C1 segment of cervical spinal cord (tissue), 14 donors: ENCODE measurements at regions not wholly inside any gene's neighbourhood (a gene's known extent, or its start where the extent isn't known, plus 50 kb on each side); places are given as distances from the start of the nearest gene placed in this dataset.
A peak's percentile ranks its signal among the peaks of the same experiment; 100 is the strongest.

ENCODE experiments used
- DNase-seq, 14 donors: peaks; one replicate each; lab custom pipeline; 2025; lab: John Stamatoyannopoulos, UW

- DNase-seq, result no peak
Observed at GRCh38 chr4:138085736-138086305, 156.3 kb downstream of the SLC7A11 start.

GRCh38 chr4:138078751-138079520, 163.2 kb downstream of the SLC7A11 start:
- DNase-seq, result no peak

GRCh38 chr4:138078253-138078652, 163.9 kb downstream of the SLC7A11 start:
- DNase-seq, result no peak

DNA sequence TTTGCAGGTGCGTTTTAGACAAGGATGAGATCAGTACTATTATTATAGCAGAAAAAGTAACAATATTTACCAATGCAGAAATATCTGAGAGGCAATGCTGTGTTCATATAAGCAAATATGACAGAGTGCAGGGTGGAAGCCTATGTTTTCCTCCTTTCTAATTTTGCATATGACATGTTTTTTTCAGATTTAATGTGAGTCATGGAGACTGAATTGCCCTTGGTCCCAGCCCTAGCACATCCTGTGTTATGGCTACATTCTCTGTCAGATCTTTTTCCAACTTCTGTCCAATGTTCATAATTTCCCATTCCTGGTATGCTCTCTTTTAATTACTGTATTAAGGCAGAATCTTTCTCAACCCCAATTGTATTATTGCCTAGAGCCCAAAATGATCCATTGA, 165.6 kb downstream of the SLC7A11 start:
- no peak for DNase-seq

GRCh38 chr4:138070816-138071215, 171.3 kb downstream of the SLC7A11 start:
- DNase-seq, result no peak

GRCh38 chr4:138063581-138063980, 178.6 kb downstream of the SLC7A11 start:
- no peak for DNase-seq

DNA sequence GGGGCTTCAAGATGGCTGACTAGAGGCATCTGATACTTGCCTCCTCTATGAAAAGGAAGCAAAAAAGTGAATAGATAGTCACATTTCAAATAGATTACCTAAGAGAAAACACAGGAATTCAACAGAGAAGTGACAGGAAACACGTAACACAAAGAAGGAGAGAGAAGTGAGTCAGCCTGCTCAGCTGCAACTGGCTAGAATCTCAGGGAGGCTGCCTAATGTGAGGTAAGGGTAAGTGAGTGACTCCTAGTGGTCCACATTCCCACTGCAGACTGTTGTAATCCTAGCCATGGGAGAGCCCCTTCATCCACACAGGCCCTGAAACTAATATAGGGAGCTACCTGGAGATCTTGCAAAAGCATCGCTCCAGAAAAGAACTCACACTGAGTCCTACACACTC, 179.2 kb downstream of the SLC7A11 start:
- DNase-seq, result no peak

DNA sequence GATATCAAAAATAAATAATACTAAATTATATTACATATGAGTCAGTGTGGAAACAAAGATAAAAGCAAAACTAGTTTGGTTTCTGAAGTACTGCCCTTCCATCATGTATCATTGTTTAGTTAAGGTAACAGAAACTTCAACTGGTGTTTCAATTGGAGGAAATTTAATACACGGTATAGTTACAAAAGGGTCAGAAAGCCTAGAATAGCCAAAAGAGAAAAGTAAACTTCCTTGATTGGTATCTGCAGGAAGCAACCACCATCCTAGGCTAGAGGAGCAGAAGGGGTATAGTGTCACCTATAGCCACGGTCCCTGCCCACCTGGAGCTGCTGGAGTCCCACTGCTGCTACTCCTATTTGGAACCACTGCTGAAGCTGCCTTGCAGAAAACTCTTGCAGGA, 185.6 kb downstream of the SLC7A11 start:
- DNase-seq, result no peak

DNA sequence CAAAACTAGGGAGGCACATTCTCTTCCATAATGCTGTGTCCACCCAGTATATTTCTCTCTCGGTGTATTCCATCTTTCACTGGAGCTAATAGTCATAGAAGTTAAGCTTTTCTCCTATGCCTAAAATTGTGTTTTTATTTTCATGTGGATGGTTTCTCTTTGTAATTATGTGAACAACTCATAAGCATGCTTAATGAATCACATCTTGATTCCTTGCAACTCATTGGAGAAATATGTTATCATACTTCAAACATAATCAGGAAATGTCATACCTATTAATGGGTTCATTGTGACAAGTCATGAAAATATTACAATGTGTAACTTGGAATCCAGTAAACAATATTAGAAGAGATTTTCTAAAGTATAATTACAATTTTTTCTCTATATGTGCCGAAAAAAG, 186.3 kb downstream of the SLC7A11 start:
- no peak for DNase-seq

DNA sequence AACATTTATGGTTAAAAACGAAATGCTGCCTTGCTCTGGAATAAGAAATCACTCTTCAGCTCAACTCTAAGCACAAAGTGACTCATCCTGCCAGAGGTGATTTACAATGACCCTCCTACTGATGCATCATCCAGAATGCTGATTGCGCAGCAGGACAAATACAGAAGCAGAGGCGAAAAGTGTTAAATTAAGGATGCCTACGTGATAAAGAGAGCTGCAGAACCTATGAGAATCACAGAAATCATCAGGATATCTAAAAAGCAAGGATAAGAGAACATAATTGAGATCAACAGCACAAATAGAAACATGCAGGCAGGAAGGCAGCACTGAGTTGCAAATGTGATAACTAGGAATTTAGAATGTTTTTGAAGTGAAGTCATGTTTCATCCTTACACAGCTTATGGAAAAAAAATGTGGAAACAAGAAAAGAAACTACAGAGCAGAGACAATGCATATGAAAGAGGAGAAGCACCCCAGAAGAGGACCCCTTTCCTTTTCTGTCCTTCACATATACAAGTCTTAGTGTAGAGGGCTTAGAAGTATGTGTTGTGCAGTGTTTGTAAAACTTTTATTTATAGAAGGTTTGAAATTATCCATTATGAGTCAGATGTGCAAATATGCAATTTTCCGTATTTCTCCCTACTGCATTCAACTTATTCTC, 188.4 kb downstream of the SLC7A11 start:
- no peak for DNase-seq

DNA sequence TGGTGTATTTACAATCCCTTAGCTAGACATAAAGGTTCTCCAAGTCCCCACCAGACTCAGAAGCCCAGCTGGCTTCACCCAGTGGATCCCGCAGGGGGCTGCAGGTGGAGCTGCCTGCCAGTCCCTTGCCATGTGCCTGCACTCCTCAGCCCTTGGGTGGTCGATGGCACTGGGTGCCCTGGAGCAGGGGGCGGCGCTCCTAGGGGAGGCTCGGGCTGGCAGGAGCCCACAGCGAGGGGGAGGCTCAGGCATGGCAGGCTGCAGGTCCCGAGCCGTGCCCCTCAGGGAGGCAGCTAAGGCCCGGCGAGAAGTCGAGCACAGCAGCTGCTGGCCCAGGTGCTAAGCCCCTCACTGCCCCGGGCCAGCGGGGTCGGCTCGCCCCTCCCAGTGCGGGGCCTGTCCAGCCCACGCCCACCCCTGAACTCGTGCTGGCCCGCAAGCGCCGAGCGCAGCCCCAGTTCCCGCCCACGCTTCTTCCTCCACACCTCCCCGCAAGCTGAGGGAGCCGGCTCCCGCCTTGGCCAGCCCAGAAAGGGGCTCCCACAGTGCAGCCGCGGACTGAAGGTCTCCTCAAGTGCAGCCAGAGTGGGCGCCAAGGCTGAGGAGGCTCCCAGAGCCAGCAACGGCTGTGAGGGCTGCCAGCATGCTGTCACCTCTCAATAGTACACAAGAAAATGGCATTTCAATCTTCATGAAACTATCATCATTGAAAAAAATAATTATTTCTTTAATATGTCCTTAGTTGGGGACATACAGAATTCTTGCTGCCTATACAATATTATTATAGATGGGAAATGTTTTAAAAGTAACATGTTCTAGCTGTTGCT, 189.1 kb downstream of the SLC7A11 start:
- DNase-seq, result no peak

- DNase-seq, result no peak
Observed at GRCh38 chr4:138051157-138051556, 191.0 kb downstream of the SLC7A11 start.

- no peak for DNase-seq
Observed at GRCh38 chr4:138050601-138051000, 191.5 kb downstream of the SLC7A11 start.

DNA sequence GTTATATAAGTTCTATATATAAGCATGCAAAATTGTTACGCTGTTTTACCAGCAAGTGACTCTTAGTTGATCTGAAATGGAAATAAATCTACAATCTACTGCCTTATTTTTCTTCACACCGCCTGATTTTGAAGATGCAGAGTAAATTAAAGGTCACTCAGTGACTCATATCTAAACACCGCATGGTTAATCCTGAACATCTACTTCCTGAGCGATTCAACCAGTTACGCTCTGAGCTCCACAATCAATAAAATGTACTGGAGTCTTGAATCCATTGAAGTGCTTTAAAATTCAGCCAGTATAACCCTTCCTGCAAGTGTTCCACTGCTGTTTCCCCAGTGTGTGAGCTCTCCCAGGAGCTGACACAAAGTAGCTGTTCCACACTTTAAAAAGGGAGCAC, 192.8 kb downstream of the SLC7A11 start:
- DNase-seq, result no peak

DNA sequence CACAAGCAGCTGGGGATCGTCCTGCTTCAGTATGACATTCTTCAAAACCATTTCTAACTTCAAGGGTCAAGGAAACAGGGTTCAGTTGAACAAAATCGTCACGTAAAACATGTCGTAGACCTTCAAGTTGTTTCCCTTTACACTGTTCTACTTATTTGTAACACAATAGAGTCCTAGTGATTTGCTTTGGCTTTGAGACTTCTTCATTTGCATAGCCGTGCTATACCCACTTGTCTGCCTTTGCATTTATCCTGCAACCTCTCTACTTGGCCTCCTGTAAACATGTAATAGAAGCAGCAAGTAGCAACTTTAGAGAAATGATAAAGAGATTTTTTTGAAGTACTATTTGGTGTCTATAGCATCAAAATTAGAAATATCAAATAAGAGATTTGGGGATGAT, 194.9 kb downstream of the SLC7A11 start:
- no peak for DNase-seq

DNA sequence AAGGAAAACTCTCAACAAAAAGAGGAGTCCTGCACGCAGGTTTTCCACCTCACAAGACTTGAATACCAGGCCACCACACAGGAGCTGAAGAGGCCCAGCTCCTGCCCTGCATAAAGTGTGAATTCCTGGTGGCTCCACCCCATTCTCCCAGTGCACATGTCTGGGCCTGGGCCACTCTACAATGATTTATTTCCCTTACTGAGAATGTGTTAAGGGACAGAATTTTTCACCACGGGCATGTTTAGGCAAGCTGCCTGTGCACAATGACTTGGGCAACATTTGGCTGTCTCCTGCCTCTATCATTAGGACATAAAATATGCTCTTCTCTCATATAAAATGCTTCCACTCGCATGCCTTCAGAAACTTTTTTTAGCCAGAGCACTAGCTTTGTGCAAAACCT, 197.1 kb downstream of the SLC7A11 start:
- DNase-seq, result no peak

DNA sequence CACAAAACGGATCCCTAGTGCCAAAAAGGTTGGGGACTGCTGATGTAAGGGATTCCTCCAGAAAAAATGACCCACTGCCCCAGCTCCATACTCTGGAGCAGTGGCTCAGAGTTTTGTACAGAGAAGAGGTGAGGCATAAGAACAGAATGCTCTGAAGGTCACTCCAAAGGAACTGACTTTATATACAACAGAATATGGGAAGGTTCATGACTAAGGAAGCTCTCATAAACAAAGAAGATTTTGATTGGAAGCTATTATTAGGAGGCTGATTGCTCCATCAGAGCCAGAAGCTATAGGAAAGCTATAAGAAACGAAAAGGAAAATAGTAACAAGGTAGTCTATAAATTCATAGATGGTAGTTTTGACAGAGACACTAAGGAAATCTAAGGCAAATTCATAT, 203.1 kb downstream of the SLC7A11 start:
- DNase-seq, result no peak

DNA sequence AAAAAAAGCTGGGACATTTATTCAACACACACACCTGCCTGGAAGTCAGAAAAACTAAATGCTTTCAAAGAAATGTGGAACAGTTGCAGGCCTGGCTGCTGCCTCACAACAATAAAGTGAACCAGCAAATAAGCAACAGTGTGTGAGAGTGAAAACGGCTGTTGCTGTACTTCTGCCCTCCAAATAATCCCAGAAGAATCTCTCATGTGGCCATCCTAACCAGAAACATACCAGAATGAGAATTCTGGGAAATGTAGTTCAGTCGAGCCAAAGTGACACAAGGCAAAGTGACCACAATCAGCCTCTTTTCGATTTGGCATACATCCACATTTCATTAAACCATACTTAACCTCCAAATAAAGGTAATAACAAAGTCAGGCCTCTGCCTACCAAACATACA, 204.5 kb downstream of the SLC7A11 start:
- no peak for DNase-seq

GRCh38 chr4:138035781-138036258, 206.3 kb downstream of the SLC7A11 start:
- peak in 8 of 14 donors; percentile 9 to 42 (median 22) for DNase-seq

GRCh38 chr4:138034871-138035270, 207.3 kb downstream of the SLC7A11 start:
- no peak for DNase-seq

DNA sequence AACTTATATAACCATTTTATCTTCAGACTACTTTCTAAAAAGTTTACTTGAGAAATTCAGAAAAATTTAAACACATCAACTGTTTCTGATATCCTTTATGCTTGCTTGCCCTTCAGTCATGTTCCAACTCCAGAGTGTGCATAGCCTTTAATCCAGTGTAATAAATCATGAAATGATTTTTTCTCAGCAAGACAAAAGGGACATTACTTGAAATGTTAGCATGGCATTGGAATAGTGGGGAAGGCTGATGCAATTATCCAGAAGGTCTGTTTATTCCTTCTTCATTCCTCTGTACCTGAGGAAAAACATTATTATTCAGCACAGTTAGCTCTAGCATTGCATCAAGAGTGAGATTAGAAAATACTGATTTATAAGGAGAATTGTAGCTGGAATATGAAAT, 209.9 kb downstream of the SLC7A11 start:
- DNase-seq, result no peak

DNA sequence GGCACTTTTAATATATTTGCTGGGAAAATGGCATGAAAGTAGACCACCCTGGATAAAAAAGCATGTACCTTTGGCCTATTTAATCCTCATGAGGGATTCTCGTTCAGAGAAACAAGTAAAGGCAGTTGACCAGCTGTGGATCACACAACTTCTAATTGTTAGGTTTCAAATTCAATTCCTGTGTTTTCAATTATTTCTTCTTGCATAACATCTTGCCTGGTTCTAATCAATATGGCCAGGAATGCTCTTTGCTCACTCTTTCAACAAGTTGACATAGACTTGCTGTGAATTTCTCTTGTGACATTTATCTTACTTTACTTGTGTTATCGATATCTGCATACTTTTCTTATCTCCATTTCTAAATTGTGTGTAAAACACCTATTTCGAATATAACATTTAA, 211.8 kb downstream of the SLC7A11 start:
- no peak for DNase-seq
